ENCODE measurements at regions not wholly inside any gene's neighbourhood (a gene's known extent, or its start where the extent isn't known, plus 50 kb on each side); places are given as distances from the start of the nearest gene placed in this dataset.

GRCh38 chr17:77392376-77393273 is 251.9 kb downstream of the SEC14L1 start:
- no peak overlapping the region for H3K4me3 ChIP-seq (ENCODE audit: low read depth, low read length)
- TF ChIP-seq CTCF (conservative IDR thresholded peaks at IDR 0.05; ENCODE audit: low read depth, low read length) = no peak
- DNase-seq (ENCODE audit: low read depth) = peak; percentile 40

GRCh38 chr17:77393274-77393600 is 252.5 kb downstream of the SEC14L1 start:
- no peak for DNase-seq (ENCODE audit: low read depth)
- no peak for TF ChIP-seq CTCF (conservative IDR thresholded peaks at IDR 0.05; ENCODE audit: low read depth, low read length)
- H3K4me3 ChIP-seq (ENCODE audit: low read depth, low read length) = no peak overlapping the region

GRCh38 chr17:77393867-77394539 is 253.2 kb downstream of the SEC14L1 start:
- TF ChIP-seq CTCF (conservative IDR thresholded peaks at IDR 0.05; ENCODE audit: low read depth, low read length) = no peak
- H3K4me3 ChIP-seq (ENCODE audit: low read depth, low read length) = no peak overlapping the region
- no peak for DNase-seq (ENCODE audit: low read depth)

GRCh38 chr17:77394540-77395295 is 253.9 kb downstream of the SEC14L1 start:
- no peak for DNase-seq (ENCODE audit: low read depth)
- no peak for TF ChIP-seq CTCF (conservative IDR thresholded peaks at IDR 0.05; ENCODE audit: low read depth, low read length)
- no peak overlapping the region for H3K4me3 ChIP-seq (ENCODE audit: low read depth, low read length)

GRCh38 chr17:77395501-77396048 is 254.8 kb downstream of the SEC14L1 start:
- no peak for TF ChIP-seq CTCF (conservative IDR thresholded peaks at IDR 0.05; ENCODE audit: low read depth, low read length)
- no peak overlapping the region for H3K4me3 ChIP-seq (ENCODE audit: low read depth, low read length)
- no peak for DNase-seq (ENCODE audit: low read depth)

- no peak for TF ChIP-seq CTCF (conservative IDR thresholded peaks at IDR 0.05; ENCODE audit: low read depth, low read length)
- no peak for DNase-seq (ENCODE audit: low read depth)
Observed at GRCh38 chr17:77396610-77397009, 255.8 kb downstream of the SEC14L1 start.

More at GRCh38 chr17:77396610-77397009, 255.8 kb downstream of the SEC14L1 start:
- H3K4me3 ChIP-seq (ENCODE audit: low read depth, low read length) = no peak overlapping the region
